GM18498 (cell line): ENCODE measurements at regions not wholly inside any gene's neighbourhood (a gene's known extent, or its start where the extent isn't known, plus 50 kb on each side); places are given as distances from the start of the nearest gene placed in this dataset.

Source experiments
- ATAC-seq: cut with Tn5 transposase; IDR thresholded peaks from one replicate; pipeline ENCODE4 v1.9.1; 2021; ENCODE audit warnings: mild to moderate bottlenecking, moderate library complexity; ENCODE audit not compliant: unreplicated experiment

GRCh38 chr10:57791546-57791945 is 476.1 kb downstream of the IPMK start:
- no peak for ATAC-seq

GRCh38 chr10:57790703-57791102 is 477.0 kb downstream of the IPMK start:
- no peak for ATAC-seq

- ATAC-seq: no peak
Observed at GRCh38 chr10:57788117-57788516, 479.6 kb downstream of the IPMK start.

- ATAC-seq: no peak
Observed at GRCh38 chr10:57786850-57787750, 480.6 kb downstream of the IPMK start.

DNA sequence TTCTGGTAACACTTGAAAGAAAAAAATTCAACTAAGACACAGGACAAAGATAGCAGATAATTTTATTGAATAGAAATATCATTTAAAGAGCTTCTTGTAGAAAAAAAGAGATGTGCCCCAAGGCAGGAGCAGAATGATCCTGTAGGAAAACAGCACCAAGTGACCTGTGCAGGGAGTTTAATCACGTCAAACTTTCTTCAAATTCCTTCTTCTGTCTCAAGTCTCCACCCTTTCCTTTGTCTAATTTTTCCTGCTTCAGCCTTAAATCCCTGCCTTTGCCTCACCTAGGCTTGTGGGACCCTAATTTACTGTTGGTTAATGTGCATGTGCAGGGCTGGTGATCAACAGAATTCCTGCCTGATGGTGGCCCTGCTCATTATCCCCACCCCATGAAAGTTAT is 481.4 kb downstream of the IPMK start:
- no peak for ATAC-seq

DNA sequence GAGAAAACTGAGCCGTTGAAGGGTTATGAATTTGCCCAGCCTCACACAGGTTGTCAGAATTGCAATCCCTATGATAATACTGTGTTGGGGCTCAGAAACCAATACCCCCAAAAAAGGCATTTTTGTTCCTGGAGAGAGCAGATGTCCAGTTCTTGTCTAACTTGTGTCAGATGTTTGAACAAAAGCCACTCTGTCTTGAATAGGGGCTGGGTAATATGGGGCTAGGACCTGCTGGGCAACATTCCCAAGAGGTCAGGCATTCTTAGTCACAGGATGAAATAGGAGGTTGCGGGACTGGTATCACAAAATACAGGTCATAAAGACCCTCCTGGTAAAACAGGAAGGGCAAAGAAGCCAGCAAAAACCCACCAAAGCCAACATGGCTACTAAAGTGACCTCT is 482.1 kb downstream of the IPMK start:
- ATAC-seq: no peak

DNA sequence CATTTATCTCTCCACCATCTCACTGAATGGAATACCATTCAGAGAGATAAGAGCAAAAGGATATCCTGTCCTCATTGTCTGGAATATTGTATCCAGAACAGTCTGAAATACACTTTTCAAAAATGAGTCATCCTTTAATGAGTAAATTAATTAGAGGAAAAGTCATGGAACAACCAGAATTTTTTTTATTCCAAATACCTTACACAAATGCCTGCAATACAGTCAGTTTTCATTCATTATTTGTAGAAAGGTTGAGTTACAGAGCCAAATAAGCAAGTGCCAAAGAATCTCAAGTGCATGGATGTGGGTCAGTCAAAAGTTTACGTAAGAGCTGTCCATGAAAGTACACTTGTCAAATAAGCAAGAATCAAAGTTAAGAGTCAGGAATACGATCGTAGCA is 482.6 kb downstream of the IPMK start:
- no peak for ATAC-seq

- ATAC-seq: no peak
Observed at GRCh38 chr10:57776688-57777432, 490.8 kb downstream of the IPMK start.

DNA sequence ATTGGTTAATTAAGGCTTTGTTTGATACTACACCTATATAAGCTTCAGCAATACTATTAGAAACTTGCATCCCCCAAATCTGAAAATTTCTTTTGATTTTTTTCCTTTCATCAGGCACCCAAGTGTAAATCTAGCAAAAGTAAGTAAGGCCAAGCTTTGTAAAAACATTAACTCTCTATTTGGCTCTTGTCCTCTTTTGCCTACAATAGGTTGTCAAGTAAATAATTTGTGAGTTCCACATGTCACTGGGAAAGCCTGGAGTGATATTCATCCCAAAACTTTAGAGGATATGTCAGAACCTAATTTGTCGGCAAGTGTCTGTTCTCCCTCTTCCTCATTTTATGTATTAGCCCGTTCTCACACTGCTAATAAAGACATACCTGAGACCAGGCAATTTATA is 492.4 kb downstream of the IPMK start:
- no peak for ATAC-seq

DNA sequence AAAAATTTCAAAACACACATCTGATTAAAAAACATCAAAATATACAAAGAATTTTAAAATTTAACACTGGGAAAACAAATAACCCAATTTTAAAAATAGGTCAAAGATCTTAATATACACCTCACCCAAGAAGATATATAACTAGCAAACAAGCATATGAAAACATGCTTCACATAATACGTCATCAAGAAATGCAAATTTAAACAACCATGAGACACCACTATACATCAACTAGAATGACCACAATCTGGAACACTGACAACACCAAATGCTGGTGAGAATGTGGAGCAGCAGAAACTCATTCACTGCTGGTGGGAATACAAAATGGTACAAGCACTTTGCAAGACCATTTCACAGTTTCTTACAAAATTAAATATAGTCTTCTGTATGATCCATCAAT is 498.4 kb downstream of the IPMK start:
- no peak for ATAC-seq

DNA sequence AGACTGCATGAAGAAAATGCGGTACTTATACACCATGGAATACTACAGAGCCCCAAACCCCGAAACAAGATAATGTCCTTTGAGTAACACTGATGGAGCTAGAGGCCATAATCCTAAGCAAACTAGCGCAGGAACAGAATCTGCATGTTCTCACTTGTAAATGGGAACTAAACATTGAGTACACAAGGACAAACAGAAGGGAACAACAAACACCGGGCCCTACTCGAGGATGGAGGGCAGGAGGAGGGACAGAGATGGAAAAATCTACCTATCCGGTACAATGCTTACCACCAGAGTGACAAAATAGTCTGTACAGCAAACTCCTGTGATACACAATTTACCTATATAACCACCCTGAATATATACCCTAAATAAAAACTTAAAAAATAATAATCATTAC is 507.9 kb downstream of the IPMK start:
- no peak for ATAC-seq

- no peak for ATAC-seq
Observed at GRCh38 chr10:57754803-57755202, 512.9 kb downstream of the IPMK start.

DNA sequence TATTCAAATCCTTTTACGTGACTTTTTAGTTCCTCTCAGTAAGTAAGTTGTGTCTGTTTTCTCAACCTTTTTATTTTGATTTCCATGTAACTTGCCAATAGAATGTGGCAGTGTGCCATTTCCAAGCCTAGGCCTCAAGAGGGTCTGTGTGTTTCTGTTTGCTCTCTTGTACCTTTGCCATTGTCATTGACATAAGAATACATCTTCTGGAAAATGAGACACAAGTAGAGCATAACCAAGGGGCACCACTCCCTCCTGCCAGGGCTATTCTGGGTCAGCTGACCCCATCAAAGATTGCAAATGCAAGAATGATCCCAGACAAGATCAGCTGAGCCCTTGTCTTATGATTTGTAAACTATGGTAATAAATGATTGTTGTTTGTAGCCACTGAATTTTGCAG is 524.0 kb downstream of the IPMK start:
- ATAC-seq: no peak

GRCh38 chr10:57741751-57742150 is 525.9 kb downstream of the IPMK start:
- no peak for ATAC-seq

- ATAC-seq: no peak
Observed at GRCh38 chr10:57723305-57723704, 544.4 kb downstream of the IPMK start.

- no peak for ATAC-seq
Observed at GRCh38 chr10:57716884-57717283, 550.8 kb downstream of the IPMK start.

DNA sequence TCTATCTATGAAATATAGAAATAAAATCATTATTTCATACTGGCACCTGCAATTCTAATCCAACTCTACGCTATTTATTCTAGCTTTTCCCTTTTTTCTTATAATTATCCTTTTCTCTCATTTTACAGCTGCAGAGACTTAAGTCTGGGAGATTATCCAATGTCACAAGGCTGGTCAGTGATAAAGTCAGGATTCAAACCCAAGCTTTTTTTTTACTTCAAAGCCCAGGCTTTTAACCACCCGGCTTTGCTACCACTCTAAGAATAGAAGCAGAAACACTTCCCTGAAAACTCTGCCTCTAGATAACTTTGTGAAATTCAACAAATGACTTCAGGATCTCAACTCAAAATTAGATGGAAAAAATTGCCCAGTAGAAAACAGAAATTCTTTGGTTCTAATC is 552.5 kb downstream of the IPMK start:
- no peak for ATAC-seq

DNA sequence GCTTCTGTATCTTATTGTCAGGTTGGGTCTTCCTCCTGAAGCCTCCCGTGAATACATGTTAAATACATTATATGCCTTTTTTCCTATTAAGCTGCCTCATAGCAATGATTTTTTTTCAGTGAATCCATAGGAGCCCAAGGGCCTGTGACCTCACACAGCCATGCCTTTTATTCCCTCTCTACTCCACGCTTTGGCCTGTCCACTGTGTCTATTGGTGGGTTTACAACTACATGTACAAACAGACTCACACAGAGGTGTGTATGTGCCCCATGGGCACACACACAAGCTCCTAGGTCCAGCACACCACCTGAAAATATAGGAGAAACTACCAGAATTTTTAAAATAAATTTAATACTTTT is 560.4 kb downstream of the IPMK start:
- ATAC-seq: no peak

- no peak for ATAC-seq
Observed at GRCh38 chr10:57706576-57707299, 561.0 kb downstream of the IPMK start.

DNA sequence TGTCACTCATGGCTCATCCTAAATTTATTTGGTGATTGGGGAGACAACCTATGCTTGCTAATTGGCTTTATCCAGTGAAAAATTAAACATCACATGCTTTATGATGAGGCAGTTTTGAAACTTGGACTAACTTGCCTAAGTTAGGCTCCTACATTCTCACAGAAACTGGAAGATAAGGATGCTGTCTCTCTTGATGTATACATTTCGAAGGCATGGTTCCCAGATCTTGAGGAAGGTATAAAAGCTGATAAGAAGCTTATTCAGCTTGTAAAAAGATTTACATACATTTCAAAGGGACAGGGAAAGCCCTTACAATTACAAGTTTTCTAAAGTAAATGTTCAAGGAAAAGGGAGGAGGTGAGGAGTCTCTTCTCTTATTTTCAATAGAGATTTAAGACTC is 561.7 kb downstream of the IPMK start:
- ATAC-seq: no peak

GRCh38 chr10:57699944-57700343 is 567.8 kb downstream of the IPMK start:
- ATAC-seq: no peak

DNA sequence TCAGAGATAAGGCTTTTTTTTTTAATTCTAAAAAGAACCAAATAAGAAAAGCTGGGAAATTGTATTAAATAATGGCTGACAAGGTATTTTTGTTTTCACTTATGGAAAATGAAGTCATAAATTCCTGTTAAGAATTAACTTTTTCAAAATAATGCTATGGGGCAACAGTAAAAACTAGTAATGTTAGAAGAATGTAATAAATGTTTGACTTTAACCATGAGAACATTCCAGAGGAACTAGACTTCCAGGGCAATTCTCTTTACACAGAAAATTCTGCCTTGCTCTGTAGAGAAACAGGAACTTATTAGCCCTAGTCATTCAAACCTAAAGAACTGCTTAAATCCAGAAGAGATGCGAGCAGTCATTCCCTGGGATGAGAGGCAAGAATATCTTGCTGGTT is 571.1 kb downstream of the IPMK start:
- ATAC-seq: no peak
